KMS-11 (cell line): ENCODE measurements at regions not wholly inside any gene's neighbourhood (a gene's known extent, or its start where the extent isn't known, plus 50 kb on each side); places are given as distances from the start of the nearest gene placed in this dataset.

Source experiments
- H2AFZ ChIP-seq: fragments of 200-600 bp; sonication (generic); 2 replicates; pipeline ENCODE4 v1.6.1; 2016; ENCODE audit warnings: antibody characterized with exemption, mixed run types, low read depth
- H3K27ac ChIP-seq: fragments of 200-600 bp; sonication (generic); 2 replicates; pipeline ENCODE4 v1.6.1; 2016; ENCODE audit warnings: mild to moderate bottlenecking, mixed run types
- H3K27me3 ChIP-seq: fragments of 200-600 bp; sonication (generic); 2 replicates; pipeline ENCODE4 v1.6.1; 2017; ENCODE audit warnings: mild to moderate bottlenecking, low read depth, mixed run types, moderate library complexity; ENCODE audit not compliant: insufficient read depth
- H3K36me3 ChIP-seq: fragments of 200-600 bp; sonication (generic); 2 replicates; pipeline ENCODE4 v1.6.1; 2017; ENCODE audit warnings: mild to moderate bottlenecking, mixed run types; ENCODE audit not compliant: insufficient read depth
- H3K4me1 ChIP-seq: fragments of 200-600 bp; sonication (generic); 2 replicates; pipeline ENCODE4 v1.6.1; 2016; ENCODE audit warnings: mild to moderate bottlenecking, low read depth, mixed run types; ENCODE audit not compliant: poor library complexity, severe bottlenecking
- H3K4me2 ChIP-seq: fragments of 200-600 bp; sonication (generic); 2 replicates; pipeline ENCODE4 v1.7.0; 2016; ENCODE audit warnings: mild to moderate bottlenecking, mixed run types
- H3K4me3 ChIP-seq: fragments of 200-600 bp; sonication (generic); IDR thresholded peaks from 2 replicates; pipeline ENCODE4 v1.6.1; 2017; ENCODE audit warnings: low read depth, low read length, mixed read lengths; ENCODE audit not compliant: insufficient read depth
- H3K79me2 ChIP-seq: fragments of 200-600 bp; sonication (generic); 2 replicates; pipeline ENCODE4 v1.6.1; 2016; ENCODE audit warnings: low read depth, mixed run types; ENCODE audit not compliant: insufficient read depth
- H3K9ac ChIP-seq: fragments of 200-600 bp; sonication (generic); 2 replicates; pipeline ENCODE4 v1.6.1; 2016; ENCODE audit warnings: mild to moderate bottlenecking, mixed run types
- H4K20me1 ChIP-seq: fragments of 200-600 bp; sonication (generic); 2 replicates; pipeline ENCODE4 v1.6.1; 2016; ENCODE audit warnings: mild to moderate bottlenecking, mixed run types; ENCODE audit not compliant: insufficient read depth
- TF ChIP-seq, protein P1 (sequence below): fragments of 200-600 bp; sonication (generic); conservative IDR thresholded peaks from 2 replicates; pipeline ENCODE4 v1.6.1; 2017; ENCODE audit warnings: low read depth, mild to moderate bottlenecking, antibody characterized with exemption, low read length, moderate library complexity, mixed read lengths

DNA sequence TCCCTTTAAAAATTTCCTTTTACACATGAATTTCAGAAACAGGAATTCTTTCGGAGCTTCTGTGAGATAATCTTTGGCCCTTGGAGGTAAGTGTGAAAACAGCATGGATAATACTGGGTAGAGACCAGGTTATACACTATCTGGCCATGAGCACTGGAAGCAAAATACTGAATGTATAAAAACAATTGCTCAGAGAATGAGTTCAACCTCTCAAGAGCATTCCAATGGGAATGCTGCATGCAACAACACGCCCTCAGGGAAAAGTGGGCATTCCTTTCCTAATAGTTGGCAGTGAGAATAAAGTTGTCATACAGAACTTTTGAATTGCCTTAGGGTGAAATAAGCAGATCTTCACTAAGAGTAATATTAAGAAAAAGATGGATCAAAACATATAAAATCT, 574.8 kb upstream of the DIPK2B start:
- Histone ChIP-seq H3K4me1 (peaks cover 45% of the 10 kb centered on the region), H3K79me2 (no peaks in the 10 kb centered on the region; the same call in 1 of the 2 replicates), H3K4me2 (no peak overlapping the region), H4K20me1 (no peaks in the 10 kb centered on the region), H2AFZ (no peak overlapping the region), H3K9ac (no peak overlapping the region), H3K27ac (no peak overlapping the region), H3K36me3 (no peaks in the 10 kb centered on the region), H3K27me3 (no peaks in the 10 kb centered on the region), H3K4me3 (no peak overlapping the region)
- TF ChIP-seq, protein P1, sequence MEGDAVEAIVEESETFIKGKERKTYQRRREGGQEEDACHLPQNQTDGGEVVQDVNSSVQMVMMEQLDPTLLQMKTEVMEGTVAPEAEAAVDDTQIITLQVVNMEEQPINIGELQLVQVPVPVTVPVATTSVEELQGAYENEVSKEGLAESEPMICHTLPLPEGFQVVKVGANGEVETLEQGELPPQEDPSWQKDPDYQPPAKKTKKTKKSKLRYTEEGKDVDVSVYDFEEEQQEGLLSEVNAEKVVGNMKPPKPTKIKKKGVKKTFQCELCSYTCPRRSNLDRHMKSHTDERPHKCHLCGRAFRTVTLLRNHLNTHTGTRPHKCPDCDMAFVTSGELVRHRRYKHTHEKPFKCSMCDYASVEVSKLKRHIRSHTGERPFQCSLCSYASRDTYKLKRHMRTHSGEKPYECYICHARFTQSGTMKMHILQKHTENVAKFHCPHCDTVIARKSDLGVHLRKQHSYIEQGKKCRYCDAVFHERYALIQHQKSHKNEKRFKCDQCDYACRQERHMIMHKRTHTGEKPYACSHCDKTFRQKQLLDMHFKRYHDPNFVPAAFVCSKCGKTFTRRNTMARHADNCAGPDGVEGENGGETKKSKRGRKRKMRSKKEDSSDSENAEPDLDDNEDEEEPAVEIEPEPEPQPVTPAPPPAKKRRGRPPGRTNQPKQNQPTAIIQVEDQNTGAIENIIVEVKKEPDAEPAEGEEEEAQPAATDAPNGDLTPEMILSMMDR: no peak

- TF ChIP-seq, protein P1: no peak
- Histone ChIP-seq H3K27me3 (no peaks in the 10 kb centered on the region), H3K4me2 (no peak overlapping the region), H3K27ac (no peak overlapping the region), H3K4me1 (peaks cover 45% of the 10 kb centered on the region), H3K79me2 (no peaks in the 10 kb centered on the region; the same call in 1 of the 2 replicates), H4K20me1 (no peaks in the 10 kb centered on the region), H2AFZ (no peak overlapping the region), H3K4me3 (no peak overlapping the region), H3K36me3 (no peaks in the 10 kb centered on the region), H3K9ac (no peak overlapping the region)
Observed at GRCh38 chrX:45774961-45775360, 574.3 kb upstream of the DIPK2B start.

GRCh38 chrX:45773572-45773971, 572.9 kb upstream of the DIPK2B start:
- TF ChIP-seq, protein P1: no peak
- Histone ChIP-seq H3K36me3 (no peaks in the 10 kb centered on the region), H3K4me2 (no peak overlapping the region), H3K27me3 (no peaks in the 10 kb centered on the region), H3K4me1 (peaks cover 31% of the 10 kb centered on the region), H4K20me1 (no peaks in the 10 kb centered on the region), H2AFZ (no peak overlapping the region), H3K79me2 (no peaks in the 10 kb centered on the region; the same call in 1 of the 2 replicates), H3K9ac (no peak overlapping the region), H3K27ac (no peak overlapping the region), H3K4me3 (no peak overlapping the region)

GRCh38 chrX:45771560-45772340, 571.1 kb upstream of the DIPK2B start:
- TF ChIP-seq, protein P1: no peak
- H3K27ac ChIP-seq: no peak overlapping the region; the same call in 1 of the 2 replicates
- no peaks in the 10 kb centered on the region for H4K20me1 ChIP-seq
- H3K4me1 ChIP-seq: peaks cover 13% of the 10 kb centered on the region
- H3K9ac ChIP-seq: no peak overlapping the region
- no peak overlapping the region for H2AFZ ChIP-seq
- H3K4me3 ChIP-seq: no peak overlapping the region
- H3K4me2 ChIP-seq: peak overlapping the region; percentile 54
- H3K79me2 ChIP-seq: no peaks in the 10 kb centered on the region; the same call in 1 of the 2 replicates
- H3K27me3 ChIP-seq: no peaks in the 10 kb centered on the region
- H3K36me3 ChIP-seq: no peaks in the 10 kb centered on the region
